ENCODE measurements at regions not wholly inside any gene's neighbourhood (a gene's known extent, or its start where the extent isn't known, plus 50 kb on each side); places are given as distances from the start of the nearest gene placed in this dataset.

GRCh38 chr20:57951549-57951948, 241.7 kb upstream of the PMEPA1 start:
- ChIA-PET POLR2A (ENCODE audit: partially characterized antibody) (no interaction called here), CTCF (ENCODE audit: partially characterized antibody) (interaction anchor here (0.8 to 1.1 kb wide), 2 partner anchors 12 to 14 kb away, joined by 3 to 4 read pairs; no protein-coding TSS in a partner anchor)
- Histone ChIP-seq H2BK120ac (replicated peaks; ENCODE audit: low read depth, low read length) (no peak overlapping the region), H3K79me2 (ENCODE audit: control insufficient read depth in 1 of 2, insufficient read depth in 2 of 2, low read length in 2 of 2) (no peaks in the 10 kb centered on the region), H4K91ac (replicated peaks; ENCODE audit: insufficient read length, low read length) (no peak overlapping the region), H3K56ac (replicated peaks; ENCODE audit: insufficient read length, low read depth, low read length) (no peak overlapping the region), H2BK15ac (ENCODE audit: low read length) (no peak overlapping the region), H3K27me3 (replicated peaks in 1 of 4; ENCODE audit: control insufficient read depth in 3 of 4, extremely low read depth in 1 of 4, insufficient read depth in 3 of 4, low read length in 3 of 4) (no peaks in the 10 kb centered on the region; a peak in 1 of 7 replicates), H3K23ac (ENCODE audit: insufficient read length) (no peak overlapping the region), H2AFZ (ENCODE audit: low read length) (no peak overlapping the region), H4K20me1 (replicated peaks in 1 of 2; ENCODE audit: control insufficient read depth in 1 of 2, insufficient read depth in 2 of 2, low read length in 2 of 2) (peaks cover 0 to 2% of the 10 kb centered on the region in 2 experiments), H3K79me1 (ENCODE audit: low read depth, low read length) (no peaks in the 10 kb centered on the region), H3K4me2 (ENCODE audit: insufficient read depth in 1 of 2, low read depth in 2 of 2, low read length in 2 of 2) (no peak overlapping the region), H4K8ac (ENCODE audit: extremely low read depth, insufficient read depth, low read length) (no peak overlapping the region), H3K4me3 (ENCODE audit: extremely low read depth in 1 of 4, insufficient read depth in 2 of 4, low read depth in 3 of 4, low read length in 4 of 4) (no peak overlapping the region), H4K5ac (ENCODE audit: insufficient read length, low read depth, low read length) (no peak overlapping the region), H3K27ac (ENCODE audit: low read depth, low read length) (no peak overlapping the region), H2BK12ac (ENCODE audit: low read depth, low read length) (no peak overlapping the region), H3K23me2 (ENCODE audit: low read depth, low read length) (peaks cover 10% of the 10 kb centered on the region; the same call in 1 of the 2 replicates), H3K9ac (replicated peaks in 1 of 4; ENCODE audit: extremely low read depth in 1 of 4, low read depth in 3 of 4, low read length in 3 of 4) (no peak overlapping the region), H2AK5ac (ENCODE audit: low read depth, low read length) (no peak overlapping the region), H3K4ac (replicated peaks; ENCODE audit: insufficient read length, low read depth, low read length) (no peak overlapping the region), H2BK5ac (ENCODE audit: low read depth, low read length) (no peak overlapping the region), H3K18ac (ENCODE audit: extremely low read depth, low read length) (no peak overlapping the region), H3K36me3 (ENCODE audit: control insufficient read depth in 2 of 4, insufficient read depth in 4 of 4, low read length in 3 of 4) (peaks cover 0 to 2% (median 0%) of the 10 kb centered on the region in 4 experiments; a peak in 1 of 8 replicates), H2BK20ac (ENCODE audit: low read length) (no peak overlapping the region), H3K9me3 (ENCODE audit: insufficient read depth in 2 of 2, low read depth in 1 of 2, low read length in 1 of 2) (peaks cover 0 to 6% of the 10 kb centered on the region in 2 experiments; a peak in 1 of 4 replicates), H3K14ac (ENCODE audit: insufficient read length) (no peak overlapping the region), H3K4me1 (replicated peaks in 1 of 4; ENCODE audit: control insufficient read depth in 3 of 4, insufficient read depth in 4 of 4, low read length in 3 of 4) (no peaks in the 10 kb centered on the region; a peak in 1 of 7 replicates)
- TF ChIP-seq SIRT6 (IDR thresholded peaks at IDR 0.05; ENCODE audit: low read length): no peak
- TF ChIP-seq KDM1A (IDR thresholded peaks at IDR 0.05; ENCODE audit: borderline replicate concordance, low read length): peak; percentile 36; the same call in 1 of the 2 replicates
- DNase-seq (ENCODE audit: low read depth in 1 of 2, low spot score in 2 of 2) (no peak), FAIRE-seq (no peak)
- 89% methylated on average over 3 of the region's 3 CpGs; no CpG with 5 or more reads in 1 of the 2 experiments for WGBS, 2 experiments (ENCODE audit: extremely low coverage in 1 of 2, insufficient coverage in 1 of 2, insufficient read length in 1 of 2, insufficient replicate concordance in 2 of 2, low coverage in 1 of 2, low lambda C conversion rate in 2 of 2, missing lambda C conversion rate in 1 of 2)

Data from H1 (cell line).